Pulmonary artery endothelial cell (primary cell): ENCODE measurements at regions not wholly inside any gene's neighbourhood (a gene's known extent, or its start where the extent isn't known, plus 50 kb on each side); places are given as distances from the start of the nearest gene placed in this dataset.
"Not testable (repeated sequence)": the region's sequence is repeated elsewhere in the genome, so short reads cannot be mapped to it uniquely, and the experiment has no call there.

Experiments used
- DNase-seq: peaks from one replicate; pipeline ENCODE4 v3.0.0-alpha.2; 2011; ENCODE audit warnings: low read depth, low spot score

GRCh38 chr9:31253800-31254762 lies 1130.4 kb upstream of the ACO1 start:
- DNase-seq: no peak

- no peak for DNase-seq
Observed at GRCh38 chr9:31255211-31255610, 1129.2 kb upstream of the ACO1 start.

GRCh38 chr9:31259824-31260223 lies 1124.6 kb upstream of the ACO1 start:
- DNase-seq: no peak

- no peak for DNase-seq
Observed at GRCh38 chr9:31272456-31273295, 1111.8 kb upstream of the ACO1 start.

- no peak for DNase-seq
Observed at GRCh38 chr9:31275419-31275818, 1109.0 kb upstream of the ACO1 start.

- no peak for DNase-seq
Observed at GRCh38 chr9:31290731-31291130, 1093.7 kb upstream of the ACO1 start.

- DNase-seq: no peak
Observed at GRCh38 chr9:31302620-31303418, 1081.6 kb upstream of the ACO1 start.

- peak; percentile 85 for DNase-seq
Observed at GRCh38 chr9:31304576-31304975, 1079.9 kb upstream of the ACO1 start.

- no peak for DNase-seq
Observed at GRCh38 chr9:31314241-31314640, 1070.2 kb upstream of the ACO1 start.

GRCh38 chr9:31320494-31320893 lies 1063.9 kb upstream of the ACO1 start:
- DNase-seq: no peak

- DNase-seq: no peak
Observed at GRCh38 chr9:31321256-31321655, 1063.2 kb upstream of the ACO1 start.

GRCh38 chr9:31321686-31322085 lies 1062.8 kb upstream of the ACO1 start:
- no peak for DNase-seq

GRCh38 chr9:31323726-31324444 lies 1060.6 kb upstream of the ACO1 start:
- no peak for DNase-seq

GRCh38 chr9:31325778-31326177 lies 1058.7 kb upstream of the ACO1 start:
- no peak for DNase-seq

- not testable (repeated sequence) for DNase-seq
Observed at GRCh38 chr9:31326883-31327282, 1057.6 kb upstream of the ACO1 start.

GRCh38 chr9:31334837-31335528 lies 1049.5 kb upstream of the ACO1 start:
- no peak for DNase-seq

- no peak for DNase-seq
Observed at GRCh38 chr9:31335529-31336234, 1048.8 kb upstream of the ACO1 start.

GRCh38 chr9:31336386-31336785 lies 1048.1 kb upstream of the ACO1 start:
- no peak for DNase-seq

- DNase-seq: no peak
Observed at GRCh38 chr9:31336841-31337240, 1047.6 kb upstream of the ACO1 start.
